Astrocyte of the spinal cord (primary cell): ENCODE measurements at regions not wholly inside any gene's neighbourhood (a gene's known extent, or its start where the extent isn't known, plus 50 kb on each side); places are given as distances from the start of the nearest gene placed in this dataset.
"Not testable (repeated sequence)": the region's sequence is repeated elsewhere in the genome, so short reads cannot be mapped to it uniquely, and the experiment has no call there.

Experiments used
- DNase-seq: peaks from one replicate; pipeline ENCODE4 v3.0.0; 2011; ENCODE audit warnings: low read depth, low spot score
- H3K4me3 ChIP-seq: 2 replicates; pipeline ENCODE4 v1.5.1; 2011; ENCODE audit warnings: low read depth, mild to moderate bottlenecking, low read length, moderate library complexity
- in situ Hi-C: cut with HindIII; loops from 2 replicates; pipeline ENCODE4 v1.10.0; 2017; ENCODE audit warnings: low sequenced_read_pairs
- TF ChIP-seq, protein P1 (sequence below): IDR thresholded peaks from 2 replicates; pipeline ENCODE4 v1.5.1; 2012; ENCODE audit warnings: low read depth, mild to moderate bottlenecking, low read length, inconsistent platforms

DNA sequence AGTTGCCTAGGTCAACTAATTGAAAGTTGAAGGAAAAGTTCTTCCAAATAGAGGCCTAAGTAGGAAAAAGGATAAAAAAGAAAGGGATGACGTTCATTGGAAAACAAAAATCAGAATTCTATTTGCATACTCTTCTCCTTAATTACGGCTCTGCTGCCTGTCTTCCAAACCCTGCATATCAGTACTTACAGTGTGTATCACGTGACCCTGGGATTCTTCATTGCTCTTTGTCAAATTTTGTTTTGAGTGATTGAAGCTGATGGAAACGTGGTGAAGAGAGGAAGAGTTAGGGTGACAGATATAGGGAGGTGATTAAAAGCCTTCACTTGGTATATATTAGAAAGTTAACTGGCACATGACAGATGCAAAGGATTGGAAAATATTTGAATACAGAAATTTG, 97.9 kb downstream of the ZNF92 start:
- in situ Hi-C loops = no loop called here
- no peak overlapping the region for H3K4me3 ChIP-seq
- TF ChIP-seq, protein P1, sequence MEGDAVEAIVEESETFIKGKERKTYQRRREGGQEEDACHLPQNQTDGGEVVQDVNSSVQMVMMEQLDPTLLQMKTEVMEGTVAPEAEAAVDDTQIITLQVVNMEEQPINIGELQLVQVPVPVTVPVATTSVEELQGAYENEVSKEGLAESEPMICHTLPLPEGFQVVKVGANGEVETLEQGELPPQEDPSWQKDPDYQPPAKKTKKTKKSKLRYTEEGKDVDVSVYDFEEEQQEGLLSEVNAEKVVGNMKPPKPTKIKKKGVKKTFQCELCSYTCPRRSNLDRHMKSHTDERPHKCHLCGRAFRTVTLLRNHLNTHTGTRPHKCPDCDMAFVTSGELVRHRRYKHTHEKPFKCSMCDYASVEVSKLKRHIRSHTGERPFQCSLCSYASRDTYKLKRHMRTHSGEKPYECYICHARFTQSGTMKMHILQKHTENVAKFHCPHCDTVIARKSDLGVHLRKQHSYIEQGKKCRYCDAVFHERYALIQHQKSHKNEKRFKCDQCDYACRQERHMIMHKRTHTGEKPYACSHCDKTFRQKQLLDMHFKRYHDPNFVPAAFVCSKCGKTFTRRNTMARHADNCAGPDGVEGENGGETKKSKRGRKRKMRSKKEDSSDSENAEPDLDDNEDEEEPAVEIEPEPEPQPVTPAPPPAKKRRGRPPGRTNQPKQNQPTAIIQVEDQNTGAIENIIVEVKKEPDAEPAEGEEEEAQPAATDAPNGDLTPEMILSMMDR = no peak
- DNase-seq = no peak

DNA sequence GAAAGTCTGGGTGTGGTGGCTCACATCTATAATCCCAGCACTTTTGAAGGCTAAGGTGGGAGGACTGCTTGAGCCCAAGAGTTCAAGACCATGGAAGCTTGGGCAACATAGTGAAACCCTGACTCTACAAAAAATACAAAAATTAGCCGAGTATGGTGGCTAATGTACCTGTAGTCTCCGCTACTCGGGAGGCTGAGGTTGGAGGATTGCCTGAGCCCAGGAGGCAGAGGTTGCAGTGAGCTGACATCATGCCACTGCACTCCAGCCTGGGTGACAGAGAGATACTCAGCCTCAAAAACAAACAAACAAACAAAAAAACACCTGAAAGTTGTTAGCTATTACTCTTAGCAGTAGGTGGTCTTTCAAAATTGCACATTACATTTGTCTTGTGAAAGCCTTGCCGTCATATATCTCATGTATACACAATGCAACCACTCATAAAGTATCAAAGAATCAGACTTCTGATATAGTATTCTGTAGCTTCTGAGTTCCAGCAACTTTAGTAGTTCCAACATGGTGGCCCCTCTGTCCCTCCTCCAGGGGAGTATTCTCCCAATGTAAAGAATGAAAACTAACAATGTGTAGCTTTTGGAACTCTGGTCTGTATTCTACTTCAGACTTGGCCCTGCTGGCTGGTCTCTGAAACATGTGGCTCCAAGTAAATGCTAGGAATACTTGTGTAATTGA, 101.5 kb downstream of the ZNF92 start:
- TF ChIP-seq, protein P1 = no peak
- no peak overlapping the region for H3K4me3 ChIP-seq
- in situ Hi-C loops = no loop called here

DNA sequence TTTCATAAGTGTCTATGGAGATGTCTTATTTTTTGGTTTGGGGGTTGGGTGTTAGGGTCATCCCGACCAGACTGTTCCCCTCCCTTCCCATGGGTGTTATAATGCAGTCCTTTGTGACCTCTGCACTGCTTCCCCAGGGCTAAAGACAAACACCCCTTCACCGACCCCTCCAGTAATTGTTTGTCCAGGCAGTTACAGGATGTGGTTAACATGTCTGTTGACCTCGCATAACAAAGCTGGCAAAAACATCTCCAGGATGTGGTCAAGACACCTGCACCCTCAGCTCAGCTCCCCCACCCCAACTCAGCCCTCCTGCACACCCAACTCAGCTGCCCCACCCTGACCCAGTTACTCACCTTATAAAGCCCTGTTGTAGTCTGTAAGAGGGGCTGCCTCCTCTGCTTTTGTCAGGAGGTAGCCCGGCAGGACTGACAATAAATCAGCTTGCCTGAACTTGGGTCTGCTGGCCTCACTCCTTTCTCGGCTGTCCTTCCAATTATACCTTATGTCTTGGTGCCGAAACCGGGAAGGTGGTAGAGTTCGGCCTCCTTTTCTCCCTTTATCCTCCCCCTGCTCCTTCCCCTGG, 102.2 kb downstream of the ZNF92 start:
- H3K4me3 ChIP-seq = no peak overlapping the region
- in situ Hi-C loops = no loop called here
- TF ChIP-seq, protein P1 = no peak
- DNase-seq = no peak

More for the DNA sequence above, 101.5 kb downstream of the ZNF92 start:
- DNase-seq = no peak

DNA sequence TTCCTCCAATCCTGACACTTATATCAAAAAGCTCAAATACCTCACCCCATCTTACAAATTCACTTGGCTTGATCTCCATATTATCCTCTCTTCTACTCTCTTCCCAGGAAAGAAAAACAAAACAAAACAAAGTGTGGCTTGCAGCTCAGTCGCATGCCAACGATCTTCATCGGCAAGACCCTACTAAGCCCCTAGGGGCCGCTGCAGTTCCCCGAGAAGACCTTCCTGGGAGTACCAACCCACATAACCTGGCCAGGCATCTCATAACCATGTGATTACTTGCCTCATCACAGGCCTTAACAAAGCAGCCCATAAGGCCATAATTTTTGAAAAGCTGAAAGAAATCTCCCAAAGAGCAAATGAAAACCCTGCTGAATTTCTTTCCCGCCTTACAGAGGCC, 103.7 kb downstream of the ZNF92 start:
- TF ChIP-seq, protein P1 = peak; percentile 30
- no peak overlapping the region for H3K4me3 ChIP-seq
- DNase-seq = no peak
- in situ Hi-C loops = no loop called here

DNA sequence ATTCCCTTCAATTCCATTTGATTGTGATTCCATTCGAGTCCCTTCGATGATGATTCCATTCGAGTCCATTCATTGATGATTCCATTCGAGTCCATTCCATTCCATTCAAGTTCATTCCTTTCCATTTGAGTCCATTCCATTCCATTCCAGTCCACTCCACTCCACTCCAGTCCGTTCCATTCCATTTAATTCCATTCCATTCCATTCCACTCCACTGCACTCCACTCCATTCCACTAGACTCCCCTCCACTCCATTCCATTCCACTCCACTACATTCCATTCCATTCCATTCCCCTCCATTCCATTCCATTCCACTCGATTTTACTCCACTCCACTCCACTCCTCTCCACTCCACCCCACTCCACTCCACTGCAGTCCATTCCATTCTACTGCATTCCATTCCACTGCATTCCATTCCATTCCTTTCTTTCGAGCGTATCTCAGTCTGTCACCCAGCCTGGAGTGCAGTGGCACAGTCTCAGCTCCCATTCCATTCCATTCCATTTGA, 115.7 kb downstream of the ZNF92 start:
- TF ChIP-seq, protein P1 = no peak
- in situ Hi-C loops = no loop called here
- no peak overlapping the region for H3K4me3 ChIP-seq
- DNase-seq = no peak

DNA sequence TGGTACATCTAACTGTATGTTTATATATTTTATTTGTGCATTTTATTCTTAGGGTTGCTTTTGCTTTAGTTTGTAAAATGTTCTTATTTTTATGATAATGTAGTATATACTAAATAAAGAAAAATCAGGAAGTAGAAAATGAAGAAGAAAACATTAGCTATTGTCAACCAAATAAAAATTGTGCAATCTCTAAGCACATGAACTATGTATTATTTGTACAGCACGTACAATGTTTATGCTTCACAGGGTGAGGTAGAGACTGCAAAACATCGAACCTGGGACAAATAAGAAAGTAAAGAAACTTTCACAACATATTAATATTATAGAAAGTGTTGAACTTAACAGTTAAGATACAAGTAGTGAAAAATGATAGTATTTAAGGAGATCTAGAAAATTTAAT, 123.0 kb downstream of the ZNF92 start:
- H3K4me3 ChIP-seq, DNase-seq, in situ Hi-C loops: not testable (repeated sequence)

DNA sequence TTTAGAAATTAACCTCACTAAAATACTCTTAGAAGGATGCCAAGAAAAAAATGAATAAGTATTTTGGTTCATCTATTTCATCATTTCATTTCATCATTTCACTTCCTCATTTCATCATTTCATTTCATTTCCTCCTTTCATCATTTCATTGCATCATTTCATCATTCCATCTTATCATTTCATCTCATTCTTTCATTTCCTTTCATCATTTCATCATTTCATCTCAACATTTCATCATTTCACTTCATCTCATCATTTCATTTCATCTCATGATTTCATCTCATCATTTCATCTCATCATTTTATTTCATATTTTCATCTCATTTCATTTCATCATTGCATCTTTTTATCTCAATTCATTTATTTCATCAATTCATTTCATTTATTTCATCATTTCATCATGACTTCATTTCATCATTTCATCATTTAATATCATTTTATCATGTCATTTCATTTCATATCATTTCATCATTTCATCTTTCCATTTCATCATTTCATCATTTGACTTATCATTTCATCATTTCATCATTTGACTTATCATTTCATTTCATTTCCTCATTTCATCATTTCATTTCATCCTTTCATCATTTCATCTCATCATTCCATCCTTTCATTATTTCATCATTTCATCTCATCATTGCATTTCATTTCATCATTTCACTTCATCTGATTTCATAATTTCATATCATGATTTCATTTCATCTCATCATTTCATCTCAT, 129.9 kb downstream of the ZNF92 start:
- in situ Hi-C loops = no loop called here
- no peak overlapping the region for H3K4me3 ChIP-seq
- TF ChIP-seq, protein P1 = no peak
- no peak for DNase-seq

DNA sequence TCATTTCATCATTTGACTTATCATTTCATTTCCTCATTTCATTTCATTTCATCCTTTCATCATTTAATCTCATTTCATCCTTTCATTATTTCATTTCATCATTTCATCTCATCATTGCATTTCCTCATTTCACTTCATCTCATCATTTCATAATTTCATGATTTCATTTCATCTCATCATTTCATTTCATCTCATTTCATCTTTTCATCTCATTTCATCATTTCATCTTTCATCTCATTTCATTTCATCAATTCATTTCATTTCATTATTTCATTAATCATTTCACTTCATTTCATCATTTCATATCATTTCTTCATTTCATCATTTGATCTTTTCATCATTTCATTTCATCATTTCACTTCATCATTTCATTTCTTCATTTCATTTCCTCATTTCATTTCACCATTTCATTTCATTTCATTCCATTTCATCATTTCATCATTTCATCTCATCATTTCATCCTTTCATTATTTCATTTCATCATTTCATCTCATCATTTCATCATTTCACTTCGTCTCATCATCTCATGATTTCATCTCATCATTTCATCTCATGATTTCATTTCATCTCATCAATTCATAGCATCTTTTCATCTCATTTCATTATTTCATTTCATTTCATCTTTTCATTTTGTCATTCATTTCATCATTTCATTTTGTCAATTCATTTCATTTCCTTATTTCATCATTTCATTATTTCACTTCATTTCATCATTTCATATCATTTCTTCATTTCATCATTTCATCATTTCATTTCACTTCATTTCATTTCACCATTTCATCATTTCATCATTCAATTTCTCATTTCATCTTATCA, 131.1 kb downstream of the ZNF92 start:
- in situ Hi-C loops, DNase-seq, H3K4me3 ChIP-seq: not testable (repeated sequence)

DNA sequence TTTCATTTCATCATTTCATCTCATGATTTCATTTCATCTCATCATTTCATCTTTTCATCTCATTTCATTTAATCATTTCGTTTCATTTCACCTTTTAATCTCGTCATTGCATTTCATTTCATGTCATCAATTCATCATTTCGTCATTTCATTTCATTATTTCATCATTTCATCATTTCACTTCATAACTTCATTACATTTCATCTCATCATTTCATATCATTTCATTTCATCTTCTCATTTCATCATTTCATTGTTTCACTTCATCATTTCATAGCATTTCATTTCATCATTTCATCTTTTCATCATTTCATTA, 131.6 kb downstream of the ZNF92 start:
- H3K4me3 ChIP-seq, DNase-seq, in situ Hi-C loops: not testable (repeated sequence)
